ENCODE measurements at regions not wholly inside any gene's neighbourhood (a gene's known extent, or its start where the extent isn't known, plus 50 kb on each side); places are given as distances from the start of the nearest gene placed in this dataset.

DNA sequence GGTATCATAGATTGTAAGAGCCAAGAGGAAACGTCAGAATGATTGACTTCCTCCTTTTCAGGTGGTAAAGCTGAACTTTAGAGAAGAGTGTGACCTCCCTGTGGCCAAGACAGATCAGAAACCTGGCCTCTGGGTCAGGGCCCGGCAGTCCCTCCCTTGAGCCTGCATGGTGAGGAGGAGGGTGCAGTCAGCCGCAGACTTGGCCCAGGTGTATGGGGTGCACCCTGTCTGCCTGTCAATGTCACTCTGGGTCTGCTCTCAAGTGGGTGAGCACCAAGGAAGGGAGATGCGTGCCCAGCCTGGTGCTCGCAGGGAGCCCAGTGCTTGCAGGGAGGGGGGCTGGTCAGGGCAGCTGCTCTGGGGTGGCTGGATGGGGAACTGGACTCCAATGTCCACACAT is 134.4 kb upstream of the SNTG2 start:
- TF ChIP-seq ZFX (IDR thresholded peaks at IDR 0.05): no peak
- TF ChIP-seq, protein P1, sequence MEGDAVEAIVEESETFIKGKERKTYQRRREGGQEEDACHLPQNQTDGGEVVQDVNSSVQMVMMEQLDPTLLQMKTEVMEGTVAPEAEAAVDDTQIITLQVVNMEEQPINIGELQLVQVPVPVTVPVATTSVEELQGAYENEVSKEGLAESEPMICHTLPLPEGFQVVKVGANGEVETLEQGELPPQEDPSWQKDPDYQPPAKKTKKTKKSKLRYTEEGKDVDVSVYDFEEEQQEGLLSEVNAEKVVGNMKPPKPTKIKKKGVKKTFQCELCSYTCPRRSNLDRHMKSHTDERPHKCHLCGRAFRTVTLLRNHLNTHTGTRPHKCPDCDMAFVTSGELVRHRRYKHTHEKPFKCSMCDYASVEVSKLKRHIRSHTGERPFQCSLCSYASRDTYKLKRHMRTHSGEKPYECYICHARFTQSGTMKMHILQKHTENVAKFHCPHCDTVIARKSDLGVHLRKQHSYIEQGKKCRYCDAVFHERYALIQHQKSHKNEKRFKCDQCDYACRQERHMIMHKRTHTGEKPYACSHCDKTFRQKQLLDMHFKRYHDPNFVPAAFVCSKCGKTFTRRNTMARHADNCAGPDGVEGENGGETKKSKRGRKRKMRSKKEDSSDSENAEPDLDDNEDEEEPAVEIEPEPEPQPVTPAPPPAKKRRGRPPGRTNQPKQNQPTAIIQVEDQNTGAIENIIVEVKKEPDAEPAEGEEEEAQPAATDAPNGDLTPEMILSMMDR (conservative IDR thresholded peaks at IDR 0.05): no peak
- H3K27ac ChIP-seq: no peak overlapping the region

- H3K27ac ChIP-seq: no peak overlapping the region
- TF ChIP-seq, protein P1 (conservative IDR thresholded peaks at IDR 0.05): no peak
- TF ChIP-seq ZFX (IDR thresholded peaks at IDR 0.05): no peak
Measured at GRCh38 chr2:810397-810796, 133.2 kb upstream of the TMEM18 start.

GRCh38 chr2:807300-807699 is 130.1 kb upstream of the TMEM18 start:
- TF ChIP-seq, protein P1 (conservative IDR thresholded peaks at IDR 0.05): no peak
- no peak for TF ChIP-seq ZFX (IDR thresholded peaks at IDR 0.05)
- no peak overlapping the region for H3K27ac ChIP-seq

GRCh38 chr2:805664-806063 is 128.5 kb upstream of the TMEM18 start:
- TF ChIP-seq, protein P1 (conservative IDR thresholded peaks at IDR 0.05): no peak
- TF ChIP-seq ZFX (IDR thresholded peaks at IDR 0.05): no peak
- no peak overlapping the region for H3K27ac ChIP-seq

GRCh38 chr2:797993-798392 is 120.8 kb upstream of the TMEM18 start:
- no peak overlapping the region for H3K27ac ChIP-seq
- TF ChIP-seq ZFX (IDR thresholded peaks at IDR 0.05): no peak
- TF ChIP-seq, protein P1 (conservative IDR thresholded peaks at IDR 0.05): no peak

- no peak overlapping the region for H3K27ac ChIP-seq
- TF ChIP-seq, protein P1 (conservative IDR thresholded peaks at IDR 0.05): no peak
- TF ChIP-seq ZFX (IDR thresholded peaks at IDR 0.05): no peak
Measured at GRCh38 chr2:797556-797955, 120.3 kb upstream of the TMEM18 start.

DNA sequence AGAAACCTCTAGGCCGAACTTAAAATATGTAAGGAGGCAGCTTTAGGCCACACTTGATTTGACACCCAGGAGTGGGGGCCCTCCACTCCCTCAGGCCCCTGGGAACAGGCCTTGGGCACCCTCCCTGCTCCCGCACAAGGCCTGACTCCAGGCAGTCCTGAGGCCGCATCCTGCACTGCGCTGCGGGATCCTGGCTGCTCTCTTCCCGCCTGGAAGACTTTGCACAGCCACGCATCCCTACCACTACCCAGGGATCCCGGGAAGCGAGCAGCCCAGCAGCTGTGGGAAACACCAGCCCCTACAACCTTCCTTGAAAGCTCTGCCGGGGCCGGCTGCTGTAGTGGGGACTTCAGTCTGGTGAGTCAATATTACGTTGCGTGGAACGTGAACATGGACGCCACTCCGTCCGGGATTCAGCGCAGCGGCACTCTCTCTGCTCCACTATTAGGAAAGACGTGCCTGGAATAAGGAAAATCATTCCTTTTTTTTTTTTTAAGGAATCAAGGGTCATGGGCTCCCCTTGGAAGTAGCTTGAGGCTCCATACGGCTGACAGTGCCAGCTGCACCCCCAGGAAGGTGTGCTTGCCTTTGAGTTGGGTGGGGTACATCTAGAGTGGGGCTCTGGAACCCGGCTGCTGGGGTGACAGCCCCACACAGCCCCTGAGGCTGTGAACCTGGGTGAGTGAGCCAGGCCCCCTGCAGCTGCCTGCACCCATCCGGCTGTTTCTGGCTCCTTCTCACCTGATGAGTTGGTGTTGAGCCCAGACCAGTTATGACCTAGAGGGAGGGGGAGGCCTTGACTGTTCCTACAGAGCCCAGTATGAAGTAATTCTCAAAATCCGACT is 119.2 kb upstream of the TMEM18 start:
- H3K27ac ChIP-seq: no peak overlapping the region
- TF ChIP-seq ZFX (IDR thresholded peaks at IDR 0.05): no peak
- TF ChIP-seq, protein P1 (conservative IDR thresholded peaks at IDR 0.05): no peak
